Colonic mucosa (tissue), 4 donors: ENCODE measurements at regions not wholly inside any gene's neighbourhood (a gene's known extent, or its start where the extent isn't known, plus 50 kb on each side); places are given as distances from the start of the nearest gene placed in this dataset.

Experiments
- DNase-seq: peaks from one replicate; pipeline ENCODE4 v3.0.0-alpha.2; 2020
- H3K27ac ChIP-seq: fragments of 200-600 bp; one replicate; pipeline ENCODE4 v1.8.0; 2021
- H3K27me3 ChIP-seq: fragments of 200-600 bp; one replicate; pipeline ENCODE4 v1.8.0; 2021
- H3K36me3 ChIP-seq: fragments of 200-600 bp; one replicate; pipeline ENCODE4 v1.8.0; 2021
- H3K4me1 ChIP-seq: fragments of 200-600 bp; one replicate; pipeline ENCODE4 v1.8.0; 2021; ENCODE audit warnings: mild to moderate bottlenecking
- H3K4me3 ChIP-seq: fragments of 200-600 bp; one replicate; pipeline ENCODE4 v1.8.0; 2021
- H3K9ac ChIP-seq, 2 donors: one replicate each; pipeline ENCODE4 v1.7.0; 2013; ENCODE audit warnings: control low read depth in 2 of 2, low read depth in 2 of 2, low read length in 2 of 2
- H3K9me3 ChIP-seq: fragments of 200-600 bp; one replicate; pipeline ENCODE4 v1.8.0; 2021
- CTCF ChIP-seq: fragments of 200-600 bp; IDR thresholded peaks from one replicate; pipeline ENCODE4 v1.8.0; 2022; ENCODE audit warnings: antibody characterized with exemption, mild to moderate bottlenecking
- intact Hi-C: fragments of 100-400 bp; cut with DNase I; formaldehyde crosslinking; loops from one replicate; pipeline ENCODE4 v1.14.1; 2022
- donor health status: healthy.
- donor health status: DM: no; HTN: no; CAD: no.
- donor health status: DM: no; HTN: no; CAD: no.

GRCh38 chr12:126926023-126926594, 1340.9 kb upstream of the TMEM132C start:
- Histone ChIP-seq H3K27me3 (no peaks in the 10 kb centered on the region), H3K36me3 (no peaks in the 10 kb centered on the region), H3K9ac (no peak overlapping the region), H3K9me3 (no peaks in the 10 kb centered on the region), H3K4me1 (no peaks in the 10 kb centered on the region), H3K27ac (no peak overlapping the region), H3K4me3 (no peak overlapping the region)
- DNase-seq, result no peak
- intact Hi-C loops, result no loop called here
- TF ChIP-seq CTCF, result no peak

GRCh38 chr12:126930234-126930633, 1336.7 kb upstream of the TMEM132C start:
- H3K4me3 ChIP-seq, result no peak overlapping the region
- intact Hi-C loops, result no loop called here

GRCh38 chr12:126932156-126932555, 1334.8 kb upstream of the TMEM132C start:
- Histone ChIP-seq H3K4me1 (no peaks in the 10 kb centered on the region), H3K4me3 (no peak overlapping the region), H3K9ac (no peak overlapping the region), H3K36me3 (no peaks in the 10 kb centered on the region), H3K27me3 (no peaks in the 10 kb centered on the region), H3K27ac (no peak overlapping the region), H3K9me3 (no peaks in the 10 kb centered on the region)
- no peak for DNase-seq
- TF ChIP-seq CTCF, result no peak
- intact Hi-C loops, result no loop called here

More at GRCh38 chr12:126930234-126930633, 1336.7 kb upstream of the TMEM132C start:
- TF ChIP-seq CTCF, result no peak
- Histone ChIP-seq H3K27ac (no peak overlapping the region), H3K36me3 (no peaks in the 10 kb centered on the region), H3K9ac (no peak overlapping the region), H3K27me3 (no peaks in the 10 kb centered on the region), H3K9me3 (no peaks in the 10 kb centered on the region), H3K4me1 (no peaks in the 10 kb centered on the region)
- no peak for DNase-seq

GRCh38 chr12:126935435-126935834, 1331.5 kb upstream of the TMEM132C start:
- H3K4me1 ChIP-seq, result no peaks in the 10 kb centered on the region
- H3K4me3 ChIP-seq, result no peak overlapping the region
- H3K27me3 ChIP-seq, result no peaks in the 10 kb centered on the region
- no peak for TF ChIP-seq CTCF
- H3K9ac ChIP-seq, result no peak overlapping the region
- H3K36me3 ChIP-seq, result no peaks in the 10 kb centered on the region
- intact Hi-C loops, result no loop called here
- no peak overlapping the region for H3K27ac ChIP-seq
- DNase-seq, result no peak
- H3K9me3 ChIP-seq, result no peaks in the 10 kb centered on the region

GRCh38 chr12:126936181-126936851, 1330.7 kb upstream of the TMEM132C start:
- H3K27ac ChIP-seq, result no peak overlapping the region
- no peak for TF ChIP-seq CTCF
- no peak overlapping the region for H3K4me3 ChIP-seq
- H3K4me1 ChIP-seq, result no peaks in the 10 kb centered on the region
- no peaks in the 10 kb centered on the region for H3K36me3 ChIP-seq
- DNase-seq, result no peak
- H3K9me3 ChIP-seq, result no peaks in the 10 kb centered on the region
- intact Hi-C loops, result no loop called here
- no peaks in the 10 kb centered on the region for H3K27me3 ChIP-seq
- no peak overlapping the region for H3K9ac ChIP-seq
